T-cell (primary cell): ENCODE measurements at regions not wholly inside any gene's neighbourhood (a gene's known extent, or its start where the extent isn't known, plus 50 kb on each side); places are given as distances from the start of the nearest gene placed in this dataset.

Source experiments
- ATAC-seq, 4 experiments: fragments of 200-7000 bp in 3 of 4; fragments of 150-1000 bp in 1 of 4; cut with Tn5 transposase; replicated peaks in 1 of 4; 1 replicate in 3 of 4; 2 replicates in 1 of 4; pipeline ENCODE4 v1.10.0; 2021; ENCODE audit warnings: moderate library complexity in 3 of 4, mild to moderate bottlenecking in 2 of 4, moderate number of reproducible peaks in 1 of 4
- CTCF ChIA-PET, 2 donors: fragments of 300-600 bp; sonication (Branson Sonifier 250); formaldehyde crosslinking; loops; one replicate each; lab custom pipeline; 2022; ENCODE audit warnings: antibody characterized with exemption in 2 of 2; lab: Charles Lee
- POLR2A ChIA-PET, 2 donors: fragments of 300-600 bp; sonication (Branson Sonifier 250); formaldehyde crosslinking; loops; one replicate each; lab custom pipeline; 2022; ENCODE audit warnings: antibody characterized with exemption in 2 of 2; lab: Charles Lee
- DNase-seq, 35 experiments: peaks; one replicate each; pipeline versions ENCODE4 v3.0.0 to v3.0.0-alpha.2; 2013 to 2023
- H3K27ac ChIP-seq: one replicate; pipeline ENCODE4 v1.5.1; 2013; ENCODE audit warnings: low read length
- H3K27me3 ChIP-seq, 2 experiments: replicated peaks in 1 of 2; 1 replicate in 1 of 2; 2 replicates in 1 of 2; pipeline versions ENCODE4 v1.6.1 to v1.7.0; 2013; ENCODE audit warnings: low read length in 1 of 2, mixed read lengths in 1 of 2; ENCODE audit not compliant: control insufficient read depth in 2 of 2, insufficient read depth in 2 of 2; ENCODE audit errors: extremely low read depth in 1 of 2
- H3K36me3 ChIP-seq, 2 donors: 1 replicate in 1 of 2; 2 replicates in 1 of 2; pipeline versions ENCODE4 v1.6.1 to v1.7.0; 2013; ENCODE audit warnings: low read length in 1 of 2; ENCODE audit not compliant: control insufficient read depth in 2 of 2, insufficient read depth in 1 of 2; ENCODE audit errors: extremely low read depth in 1 of 2
- H3K4me1 ChIP-seq, 2 experiments: 1 replicate in 1 of 2; 2 replicates in 1 of 2; pipeline versions ENCODE4 v1.6.1 to v1.7.0; 2013; ENCODE audit warnings: low read length in 2 of 2, mixed read lengths in 1 of 2; ENCODE audit not compliant: insufficient read depth in 2 of 2, control insufficient read depth in 1 of 2; ENCODE audit errors: extremely low read depth in 1 of 2
- H3K4me3 ChIP-seq, 2 donors: 1 replicate in 1 of 2; 2 replicates in 1 of 2; pipeline versions ENCODE4 v1.5.1 to v1.7.0; 2013; ENCODE audit warnings: mild to moderate bottlenecking in 2 of 2, low read length in 1 of 2, moderate library complexity in 1 of 2; ENCODE audit not compliant: control insufficient read depth in 1 of 2; ENCODE audit errors: extremely low read depth in 1 of 2
- H3K9me3 ChIP-seq: 2 replicates; pipeline ENCODE4 v1.7.0; 2013
- H3K27ac Mint-ChIP-seq, 2 donors: one replicate each; pipeline ENCODE4 v1.8.0; 2020 to 2021; ENCODE audit warnings: mild to moderate bottlenecking in 2 of 2, mixed read lengths in 2 of 2
- H3K27me3 Mint-ChIP-seq, 2 donors: one replicate each; pipeline ENCODE4 v1.8.0; 2021 to 2022; ENCODE audit warnings: mixed read lengths in 2 of 2
- H3K36me3 Mint-ChIP-seq: one replicate; pipeline ENCODE4 v1.8.0; 2021; ENCODE audit warnings: mixed read lengths
- H3K4me1 Mint-ChIP-seq, 3 donors: one replicate each; pipeline ENCODE4 v1.8.0; 2020 to 2022; ENCODE audit warnings: mixed read lengths in 3 of 3, mild to moderate bottlenecking in 1 of 3
- H3K4me3 Mint-ChIP-seq, 3 donors: one replicate each; pipeline ENCODE4 v1.8.0; 2020 to 2022; ENCODE audit warnings: mild to moderate bottlenecking in 3 of 3, mixed read lengths in 3 of 3, moderate library complexity in 3 of 3
- H3K9me3 Mint-ChIP-seq, 3 donors: one replicate each; pipeline ENCODE4 v1.8.0; 2020 to 2022; ENCODE audit warnings: mixed read lengths in 3 of 3
- WGBS: methylation state at CpG from one replicate; pipeline ENCODE4 v1.1.5; 2013; ENCODE audit warnings: missing lambda C conversion rate; ENCODE audit not compliant: insufficient coverage; 5-methylcytosine and 5-hydroxymethylcytosine counted together

DNA sequence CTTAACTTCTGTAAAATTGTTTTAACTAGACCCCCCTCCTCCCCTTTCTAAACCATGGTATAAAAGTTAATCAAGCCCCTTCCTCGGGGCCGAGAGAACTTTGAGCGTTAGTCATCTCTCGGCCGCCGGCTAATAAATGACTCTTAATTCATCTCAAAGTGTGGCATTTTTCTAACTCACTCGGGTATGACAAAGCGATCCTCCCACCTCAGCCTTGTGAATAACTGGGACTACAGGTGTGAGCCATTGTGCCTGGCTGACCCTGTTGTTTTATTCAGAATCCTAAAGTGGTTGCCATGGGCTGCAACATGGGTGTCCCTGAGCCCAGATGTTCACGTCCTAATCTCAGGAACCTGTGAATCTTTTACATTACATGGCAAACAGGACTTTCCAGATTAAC, 540.7 kb upstream of the AMELY start:
- Mint-ChIP-seq H3K36me3 (no peaks in the 10 kb centered on the region), H3K9me3 (no peaks in the 10 kb centered on the region), H3K27ac (no peak overlapping the region), H3K27me3 (peaks cover 0 to 21% of the 10 kb centered on the region in 2 donors), H3K4me3 (no peak overlapping the region), H3K4me1 (no peaks in the 10 kb centered on the region)
- no peaks in the 10 kb centered on the region for H3K27me3 ChIP-seq
- DNase-seq (no peak), ATAC-seq (no peak)
- H3K4me1 ChIP-seq, result no peaks in the 10 kb centered on the region
- H3K36me3 ChIP-seq, result no peaks in the 10 kb centered on the region
- H3K4me3 ChIP-seq, result no peak overlapping the region
- WGBS, result 100% methylated on average over 4 of the region's 9 CpGs
- CTCF ChIA-PET, result no interaction called here
- POLR2A ChIA-PET, result no interaction called here
- no peaks in the 10 kb centered on the region for H3K9me3 ChIP-seq
- H3K27ac ChIP-seq, result no peak overlapping the region

GRCh38 chrY:7449860-7450259, 538.3 kb upstream of the AMELY start:
- no peaks in the 10 kb centered on the region for H3K4me1 ChIP-seq
- no peak overlapping the region for H3K27ac ChIP-seq
- H3K4me3 Mint-ChIP-seq, result no peak overlapping the region
- H3K36me3 ChIP-seq, result no peaks in the 10 kb centered on the region
- H3K36me3 Mint-ChIP-seq, result no peaks in the 10 kb centered on the region
- no peaks in the 10 kb centered on the region for H3K4me1 Mint-ChIP-seq
- H3K9me3 Mint-ChIP-seq, result no peaks in the 10 kb centered on the region
- ATAC-seq (no peak), DNase-seq (no peak)
- CTCF ChIA-PET, result no interaction called here
- no peak overlapping the region for H3K4me3 ChIP-seq
- POLR2A ChIA-PET, result interaction anchor here in 1 of 2 donors (0.5 kb wide), 1 partner anchor 123 kb away, joined by 6 read pairs; no protein-coding TSS in a partner anchor
- H3K27ac Mint-ChIP-seq, result no peak overlapping the region
- H3K27me3 ChIP-seq, result no peaks in the 10 kb centered on the region
- no CpG with 5 or more reads among the region's 2 CpGs for WGBS
- no peaks in the 10 kb centered on the region for H3K9me3 ChIP-seq
- peaks cover 0 to 20% of the 10 kb centered on the region in 2 donors for H3K27me3 Mint-ChIP-seq

DNA sequence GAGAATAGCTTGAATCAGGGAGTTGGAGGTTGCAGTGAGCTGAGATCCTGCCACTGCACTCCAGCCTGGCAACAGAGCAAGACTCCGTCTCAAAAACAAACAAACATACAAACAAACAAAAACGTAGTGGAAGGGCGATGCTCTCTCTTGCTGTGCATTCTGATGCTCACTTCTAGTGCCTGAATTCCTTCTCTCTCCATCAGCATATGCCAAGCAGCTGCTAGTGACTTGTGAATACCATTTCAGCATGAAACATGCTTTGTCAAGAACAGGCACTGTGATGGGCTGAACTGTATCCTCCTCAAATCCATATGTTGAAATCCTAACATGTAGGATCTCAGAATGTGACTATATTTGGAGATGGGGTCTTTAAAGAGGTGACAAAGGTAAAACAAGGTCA, 537.1 kb upstream of the AMELY start:
- H3K4me1 ChIP-seq, result no peaks in the 10 kb centered on the region
- no peaks in the 10 kb centered on the region for H3K27me3 ChIP-seq
- Mint-ChIP-seq H3K27ac (no peak overlapping the region), H3K9me3 (peaks cover 0 to 3% (median 0%) of the 10 kb centered on the region in 3 donors), H3K4me1 (no peaks in the 10 kb centered on the region), H3K27me3 (peaks cover 0 to 19% of the 10 kb centered on the region in 2 donors), H3K36me3 (no peaks in the 10 kb centered on the region), H3K4me3 (no peak overlapping the region)
- ATAC-seq (no peak), DNase-seq (no peak)
- ChIA-PET POLR2A (no interaction called here), CTCF (no interaction called here)
- H3K27ac ChIP-seq, result no peak overlapping the region
- H3K36me3 ChIP-seq, result no peaks in the 10 kb centered on the region
- no peak overlapping the region for H3K4me3 ChIP-seq
- H3K9me3 ChIP-seq, result no peaks in the 10 kb centered on the region
- WGBS, result 100% methylated on average over 1 of the region's 3 CpGs

GRCh38 chrY:7447881-7448516, 536.4 kb upstream of the AMELY start:
- CTCF ChIA-PET, result no interaction called here
- WGBS, result no CpG with 5 or more reads among the region's 8 CpGs
- Mint-ChIP-seq H3K27me3 (peaks cover 0 to 19% of the 10 kb centered on the region in 2 donors), H3K9me3 (peaks cover 0 to 3% (median 0%) of the 10 kb centered on the region in 3 donors), H3K36me3 (no peaks in the 10 kb centered on the region), H3K4me1 (no peaks in the 10 kb centered on the region), H3K27ac (no peak overlapping the region), H3K4me3 (no peak overlapping the region)
- Histone ChIP-seq H3K9me3 (no peaks in the 10 kb centered on the region), H3K27ac (no peak overlapping the region), H3K36me3 (no peaks in the 10 kb centered on the region), H3K27me3 (no peaks in the 10 kb centered on the region), H3K4me3 (no peak overlapping the region), H3K4me1 (no peaks in the 10 kb centered on the region)
- no peak for ATAC-seq
- DNase-seq, result no peak
- POLR2A ChIA-PET, result no interaction called here

DNA sequence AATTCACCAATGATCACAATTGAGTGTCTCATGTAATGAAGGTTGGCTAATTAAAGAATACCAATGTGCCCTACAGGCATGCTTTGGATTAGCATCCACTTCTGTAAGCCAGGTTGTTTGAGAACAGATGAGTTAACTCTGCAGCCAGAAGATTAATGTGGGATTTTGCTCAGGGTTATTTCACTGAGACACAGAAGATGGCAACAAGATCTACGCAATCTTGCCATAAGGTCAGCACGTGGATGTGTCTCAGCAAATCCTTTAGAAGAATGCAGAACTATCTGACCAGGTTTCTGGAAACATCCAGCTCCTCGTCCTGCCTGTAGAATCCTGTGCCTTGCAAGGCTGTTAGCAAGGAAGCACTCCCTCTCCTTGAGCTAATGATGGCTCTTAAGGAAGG, 532.6 kb upstream of the AMELY start:
- Histone ChIP-seq H3K27ac (no peak overlapping the region), H3K9me3 (no peaks in the 10 kb centered on the region), H3K4me1 (no peaks in the 10 kb centered on the region), H3K36me3 (no peaks in the 10 kb centered on the region), H3K4me3 (no peak overlapping the region), H3K27me3 (no peaks in the 10 kb centered on the region)
- ATAC-seq, result no peak
- H3K27ac Mint-ChIP-seq, result no peak overlapping the region
- no peak for DNase-seq
- H3K9me3 Mint-ChIP-seq, result peaks cover 0 to 3% (median 0%) of the 10 kb centered on the region in 3 donors
- ChIA-PET CTCF (no interaction called here), POLR2A (no interaction called here)
- H3K27me3 Mint-ChIP-seq, result peaks cover 0 to 13% of the 10 kb centered on the region in 2 donors
- H3K36me3 Mint-ChIP-seq, result no peaks in the 10 kb centered on the region
- no peaks in the 10 kb centered on the region for H3K4me1 Mint-ChIP-seq
- WGBS, result 75% methylated on average over 2 of the region's 3 CpGs
- no peak overlapping the region for H3K4me3 Mint-ChIP-seq

DNA sequence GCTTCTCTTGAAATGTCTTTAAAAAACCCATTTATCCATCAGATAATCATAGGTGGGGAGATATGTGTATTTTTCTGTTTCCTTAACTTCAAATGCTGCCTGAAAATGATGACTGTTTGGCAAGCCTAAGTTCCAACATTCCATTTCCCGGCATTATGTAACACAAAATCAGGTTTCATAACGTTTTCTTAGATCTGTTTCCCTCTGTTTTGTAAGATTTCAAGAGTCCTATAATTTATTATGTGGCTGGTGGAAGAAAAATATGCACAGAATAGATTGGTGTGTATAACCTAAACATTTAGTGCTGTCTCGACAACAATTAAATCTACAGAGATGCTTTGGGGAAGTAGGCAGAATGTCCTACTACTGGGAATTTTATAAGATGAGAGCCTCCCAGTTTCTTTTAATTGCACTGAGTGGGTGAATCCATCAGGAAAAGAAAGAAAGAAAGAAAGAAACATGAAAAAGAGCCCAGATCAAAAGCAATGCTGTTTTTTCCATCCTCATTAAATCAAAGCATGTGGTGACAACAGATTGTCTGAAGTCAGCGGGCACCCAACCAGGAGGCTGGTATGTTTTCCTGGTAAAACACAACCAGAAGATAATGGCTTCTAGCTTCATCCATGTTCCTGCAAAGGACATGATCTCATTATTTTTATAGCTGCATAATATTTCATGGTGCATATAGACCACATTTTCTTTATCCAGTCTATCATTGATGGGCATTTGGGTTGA, 529.4 kb upstream of the AMELY start:
- Mint-ChIP-seq H3K9me3 (peaks cover 0 to 3% (median 0%) of the 10 kb centered on the region in 3 donors), H3K27me3 (no peaks in the 10 kb centered on the region), H3K4me3 (no peak overlapping the region), H3K36me3 (no peaks in the 10 kb centered on the region), H3K27ac (no peak overlapping the region), H3K4me1 (no peaks in the 10 kb centered on the region)
- ATAC-seq (no peak), DNase-seq (no peak)
- ChIA-PET POLR2A (no interaction called here), CTCF (no interaction called here)
- Histone ChIP-seq H3K27me3 (no peaks in the 10 kb centered on the region), H3K36me3 (no peaks in the 10 kb centered on the region), H3K4me3 (no peak overlapping the region), H3K4me1 (no peaks in the 10 kb centered on the region), H3K9me3 (no peaks in the 10 kb centered on the region), H3K27ac (no peak overlapping the region)
- no CpG with 5 or more reads among the region's 4 CpGs for WGBS
